ENCODE measurements at regions not wholly inside any gene's neighbourhood (a gene's known extent, or its start where the extent isn't known, plus 50 kb on each side); places are given as distances from the start of the nearest gene placed in this dataset.
"Not testable (repeated sequence)": the region's sequence is repeated elsewhere in the genome, so short reads cannot be mapped to it uniquely, and the experiment has no call there.

GRCh38 chr2:21239749-21240148 lies 116.0 kb downstream of the TDRD15 start:
- TF ChIP-seq EZH2 (IDR thresholded peaks at IDR 0.05); POLR2AphosphoS5 (IDR thresholded peaks at IDR 0.05; ENCODE audit: borderline replicate concordance, low read depth, low read length); FOXP2 (optimal IDR thresholded peaks at IDR 0.05; ENCODE audit: control extremely low read depth, extremely low read length, insufficient read depth): not testable (repeated sequence)

Measured in SK-N-MC (cell line).